ENCODE measurements at regions not wholly inside any gene's neighbourhood (a gene's known extent, or its start where the extent isn't known, plus 50 kb on each side); places are given as distances from the start of the nearest gene placed in this dataset.

DNA sequence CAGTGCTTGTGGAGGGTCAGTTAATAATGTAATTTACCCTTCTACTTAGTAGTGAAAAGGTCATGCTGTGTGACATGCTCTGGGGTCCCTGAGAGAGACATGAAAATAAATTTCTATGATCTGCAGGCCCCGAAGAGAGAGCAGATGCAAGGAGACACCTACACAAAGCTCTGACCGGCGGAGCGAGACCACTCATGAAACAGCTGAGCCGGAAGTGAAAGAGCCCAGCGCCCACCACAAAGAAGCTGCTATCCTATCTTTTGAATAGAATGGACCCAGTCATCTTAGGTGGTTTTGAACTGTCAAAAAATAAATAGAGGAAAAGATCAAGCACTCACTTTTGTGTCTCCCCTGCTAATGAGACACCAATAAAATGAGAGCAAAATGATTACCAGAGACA, 190.0 kb downstream of the MED10 start:
- no peak for DNase-seq (ENCODE audit: low read depth, low spot score)
- H3K4me3 ChIP-seq (ENCODE audit: low read depth, low read length): no peak overlapping the region
- in situ Hi-C loops (cut with HindIII; ENCODE audit: low sequenced_read_pairs): no loop called here
- TF ChIP-seq, protein P1, sequence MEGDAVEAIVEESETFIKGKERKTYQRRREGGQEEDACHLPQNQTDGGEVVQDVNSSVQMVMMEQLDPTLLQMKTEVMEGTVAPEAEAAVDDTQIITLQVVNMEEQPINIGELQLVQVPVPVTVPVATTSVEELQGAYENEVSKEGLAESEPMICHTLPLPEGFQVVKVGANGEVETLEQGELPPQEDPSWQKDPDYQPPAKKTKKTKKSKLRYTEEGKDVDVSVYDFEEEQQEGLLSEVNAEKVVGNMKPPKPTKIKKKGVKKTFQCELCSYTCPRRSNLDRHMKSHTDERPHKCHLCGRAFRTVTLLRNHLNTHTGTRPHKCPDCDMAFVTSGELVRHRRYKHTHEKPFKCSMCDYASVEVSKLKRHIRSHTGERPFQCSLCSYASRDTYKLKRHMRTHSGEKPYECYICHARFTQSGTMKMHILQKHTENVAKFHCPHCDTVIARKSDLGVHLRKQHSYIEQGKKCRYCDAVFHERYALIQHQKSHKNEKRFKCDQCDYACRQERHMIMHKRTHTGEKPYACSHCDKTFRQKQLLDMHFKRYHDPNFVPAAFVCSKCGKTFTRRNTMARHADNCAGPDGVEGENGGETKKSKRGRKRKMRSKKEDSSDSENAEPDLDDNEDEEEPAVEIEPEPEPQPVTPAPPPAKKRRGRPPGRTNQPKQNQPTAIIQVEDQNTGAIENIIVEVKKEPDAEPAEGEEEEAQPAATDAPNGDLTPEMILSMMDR (IDR thresholded peaks at IDR 0.05; ENCODE audit: low read depth, low read length): no peak

DNA sequence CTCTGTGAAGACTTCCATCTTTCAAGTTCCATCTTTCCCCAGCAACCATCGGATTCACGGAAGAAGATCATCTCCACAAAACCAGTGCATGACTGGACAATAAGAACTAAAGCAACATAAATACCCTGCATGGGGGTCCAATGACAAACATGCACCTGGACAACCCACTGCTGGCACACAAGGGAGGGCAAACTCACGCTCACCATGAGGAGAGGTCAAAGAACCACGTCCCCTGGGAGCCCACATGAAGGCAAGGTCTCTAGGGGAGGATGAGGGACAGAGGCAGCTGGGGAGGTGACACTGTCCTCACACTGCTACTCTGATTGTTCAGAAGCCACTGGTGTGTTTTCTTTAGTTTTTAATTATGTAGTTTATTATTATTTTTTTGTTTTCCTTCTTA, 190.8 kb downstream of the MED10 start:
- TF ChIP-seq, protein P1 (IDR thresholded peaks at IDR 0.05; ENCODE audit: low read depth, low read length): no peak
- no peak for DNase-seq (ENCODE audit: low read depth, low spot score)
- in situ Hi-C loops (cut with HindIII; ENCODE audit: low sequenced_read_pairs): no loop called here
- no peak overlapping the region for H3K4me3 ChIP-seq (ENCODE audit: low read depth, low read length)

DNA sequence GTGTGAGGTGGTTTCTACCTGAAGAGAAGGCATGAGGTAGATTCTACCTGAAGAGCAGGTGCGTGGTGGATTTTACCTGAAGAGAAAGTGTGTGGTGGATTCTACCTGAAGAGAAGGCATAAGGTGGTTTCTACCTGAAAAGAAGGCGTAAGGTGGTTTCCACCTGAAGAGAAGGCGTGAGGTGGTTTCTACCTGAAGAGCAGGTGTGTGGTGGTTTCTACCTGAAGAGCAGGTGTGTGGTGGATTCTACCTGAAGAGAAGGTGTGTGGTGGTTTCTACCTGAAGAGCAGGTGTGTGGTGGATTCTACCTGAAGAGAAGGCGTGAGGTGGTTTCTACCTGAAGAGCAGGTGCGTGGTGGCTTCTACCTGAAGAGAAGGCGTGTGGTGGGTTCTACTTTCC, 192.8 kb downstream of the MED10 start:
- in situ Hi-C loops (cut with HindIII; ENCODE audit: low sequenced_read_pairs): no loop called here
- no peak overlapping the region for H3K4me3 ChIP-seq (ENCODE audit: low read depth, low read length)
- TF ChIP-seq, protein P1 (IDR thresholded peaks at IDR 0.05; ENCODE audit: low read depth, low read length): no peak
- no peak for DNase-seq (ENCODE audit: low read depth, low spot score)

DNA sequence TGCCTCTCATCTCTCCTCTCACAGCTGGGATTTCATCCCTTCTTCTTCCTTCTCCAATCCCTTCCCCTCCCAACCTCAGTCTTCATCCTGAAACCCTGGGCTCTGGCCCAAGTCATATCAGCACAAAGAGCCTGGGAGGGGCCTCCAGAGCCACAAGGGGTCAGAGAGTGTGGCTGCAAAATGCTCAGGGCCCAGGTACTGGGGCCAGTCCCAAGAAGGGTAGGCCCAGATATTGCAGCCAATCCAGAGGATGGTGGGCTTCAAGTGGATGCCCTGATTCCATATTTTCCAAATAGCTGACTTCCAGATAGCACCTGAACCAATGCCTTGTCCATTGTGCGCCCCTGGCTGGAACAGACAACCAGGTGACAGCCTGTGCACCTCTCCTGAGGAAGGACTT, 193.9 kb downstream of the MED10 start:
- TF ChIP-seq, protein P1 (IDR thresholded peaks at IDR 0.05; ENCODE audit: low read depth, low read length): no peak
- no peak for DNase-seq (ENCODE audit: low read depth, low spot score)
- no peak overlapping the region for H3K4me3 ChIP-seq (ENCODE audit: low read depth, low read length)
- in situ Hi-C loops (cut with HindIII; ENCODE audit: low sequenced_read_pairs): no loop called here

DNA sequence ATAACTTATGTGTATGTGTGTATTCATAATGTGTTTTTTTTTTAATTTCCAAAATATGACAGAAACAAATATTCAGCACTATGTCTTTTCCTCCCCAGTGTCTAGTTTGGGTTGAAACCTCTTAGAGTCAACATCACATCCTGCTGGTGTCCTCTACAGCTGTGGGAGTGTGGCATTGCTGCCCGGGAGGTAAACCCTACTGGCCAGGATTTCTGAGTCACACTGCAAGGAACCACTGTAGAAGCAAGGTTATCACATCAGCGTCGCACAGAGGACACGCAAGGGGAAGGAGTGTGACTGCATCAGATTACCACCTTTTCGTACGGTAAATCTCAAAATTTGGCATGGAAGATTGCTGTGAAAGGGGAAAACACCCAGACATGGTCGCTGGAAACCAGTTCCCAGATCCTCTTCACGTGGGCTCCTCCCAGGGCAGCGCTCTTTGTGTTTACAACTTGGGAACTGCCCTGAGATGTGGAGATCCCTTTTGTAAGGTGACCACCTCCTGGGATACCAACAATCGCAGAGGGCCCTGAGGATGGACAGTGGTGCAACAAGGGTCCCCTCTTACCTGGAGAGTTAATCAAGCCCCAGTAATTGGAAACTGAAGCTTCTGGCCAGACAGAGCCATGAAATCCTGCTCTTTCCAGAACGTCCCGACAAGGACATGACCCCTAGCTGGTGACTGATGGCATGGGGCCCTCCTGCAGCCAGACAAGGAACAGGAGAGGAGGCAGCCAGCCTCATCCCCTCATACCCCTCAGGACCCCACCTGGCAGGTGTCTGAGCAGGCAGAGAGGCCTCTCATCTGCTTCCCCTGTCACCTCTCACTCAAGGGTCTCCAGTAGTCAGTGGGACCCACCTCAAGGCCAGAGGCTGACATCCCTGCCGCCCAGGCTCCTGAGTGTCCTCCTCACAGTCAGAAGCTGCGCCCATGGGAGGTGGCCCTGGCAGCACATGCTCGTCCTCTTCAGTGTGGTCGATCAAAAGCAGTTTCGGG, 194.7 kb downstream of the MED10 start:
- DNase-seq (ENCODE audit: low read depth, low spot score): no peak
- TF ChIP-seq, protein P1 (IDR thresholded peaks at IDR 0.05; ENCODE audit: low read depth, low read length): no peak
- in situ Hi-C loops (cut with HindIII; ENCODE audit: low sequenced_read_pairs): no loop called here

DNA sequence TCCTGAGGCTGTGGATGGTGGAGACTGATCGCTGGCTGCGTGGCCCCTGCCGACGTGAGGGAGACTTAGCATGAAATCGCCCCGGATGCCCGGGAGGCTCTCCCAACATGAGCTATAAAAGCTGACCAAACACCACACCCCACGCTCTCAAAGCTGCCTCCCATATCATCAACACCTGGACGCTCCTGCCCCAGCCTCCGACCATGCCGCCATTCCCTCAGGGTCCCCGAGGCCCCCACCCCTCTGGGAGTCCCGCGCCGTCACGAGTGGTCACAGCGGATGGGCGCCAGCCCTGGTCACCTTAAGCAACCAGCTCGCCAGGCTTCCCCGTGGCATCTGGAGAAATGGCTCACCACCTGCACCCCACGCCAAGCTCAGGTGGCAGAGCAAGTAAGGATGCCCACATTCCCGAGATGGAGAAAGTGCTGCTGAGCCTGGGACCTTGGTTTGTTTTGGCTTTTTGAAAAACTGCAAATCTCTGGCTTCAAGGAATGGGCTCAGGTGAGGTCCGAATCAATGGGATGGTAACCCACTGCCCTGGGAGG, 196.0 kb downstream of the MED10 start:
- TF ChIP-seq, protein P1 (IDR thresholded peaks at IDR 0.05; ENCODE audit: low read depth, low read length): no peak
- DNase-seq (ENCODE audit: low read depth, low spot score): no peak
- in situ Hi-C loops (cut with HindIII; ENCODE audit: low sequenced_read_pairs): no loop called here
- H3K4me3 ChIP-seq (ENCODE audit: low read depth, low read length): no peak overlapping the region

More for the DNA sequence above, 194.7 kb downstream of the MED10 start:
- H3K4me3 ChIP-seq (ENCODE audit: low read depth, low read length): no peak overlapping the region

All from astrocyte of the spinal cord (primary cell).